Right ventricle myocardium superior (tissue), 1 donor: ENCODE measurements at regions not wholly inside any gene's neighbourhood (a gene's known extent, or its start where the extent isn't known, plus 50 kb on each side); places are given as distances from the start of the nearest gene placed in this dataset.
"Not testable (repeated sequence)": the region's sequence is repeated elsewhere in the genome, so short reads cannot be mapped to it uniquely, and the experiment has no call there.

Experiments used
- ATAC-seq: fragments of 200-7000 bp; cut with Tn5 transposase; one replicate; pipeline ENCODE4 v1.9.1; 2020; ENCODE audit warnings: mild to moderate bottlenecking; ENCODE audit not compliant: poor library complexity
- DNase-seq: peaks from one replicate; pipeline ENCODE4 v3.0.0-alpha.2; 2020
- intact Hi-C: fragments of 100-400 bp; cut with DNase I; formaldehyde crosslinking; loops from one replicate; pipeline ENCODE4 v1.11.2; 2022
- donor health status: DM: no; HTN: yes; CAD: no; lungs with severe emphysema.

DNA sequence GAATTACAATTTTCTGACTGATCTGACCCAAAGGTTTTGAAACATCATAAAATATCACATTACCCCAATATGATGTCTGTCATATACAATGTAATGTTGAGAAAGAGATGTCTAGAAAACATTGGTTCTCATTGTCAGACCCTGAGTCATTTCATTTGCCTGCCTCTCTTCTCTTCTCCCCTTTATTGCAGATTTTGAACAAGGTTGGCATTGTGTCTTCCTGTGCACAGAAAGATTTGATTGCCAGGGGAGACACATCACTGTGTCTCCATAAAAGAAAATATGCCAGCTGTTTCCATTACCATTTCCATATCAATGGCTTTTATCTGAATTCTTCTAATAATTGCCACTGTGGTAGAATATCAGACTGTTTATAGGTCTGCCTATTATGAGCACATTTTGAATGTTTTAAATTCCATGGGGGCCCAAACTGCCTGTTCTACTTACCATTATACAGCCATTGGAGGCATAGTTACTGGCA lies 65.6 kb downstream of the IFI44 start:
- ATAC-seq (no peak), DNase-seq (no peak)
- intact Hi-C loops = no loop called here

DNA sequence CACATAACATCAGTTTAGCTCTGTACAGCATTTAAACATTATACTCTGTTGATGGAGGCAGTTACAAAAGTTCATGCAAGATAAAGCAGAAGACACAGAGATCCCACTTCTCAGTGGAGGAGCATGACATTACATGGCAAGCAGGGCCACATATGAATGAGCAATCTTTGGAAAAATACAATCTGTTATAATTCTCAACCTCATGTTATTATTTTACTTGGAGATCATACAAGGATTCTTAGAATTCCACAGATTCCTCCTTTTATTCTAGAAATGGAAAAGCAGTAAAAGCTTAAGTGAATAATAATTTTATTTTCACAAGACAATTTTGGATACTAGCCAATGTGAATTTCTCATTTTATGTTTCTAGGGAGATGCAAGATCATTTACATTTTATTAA lies 66.6 kb downstream of the IFI44 start:
- no peak for DNase-seq
- no peak for ATAC-seq
- intact Hi-C loops = no loop called here

DNA sequence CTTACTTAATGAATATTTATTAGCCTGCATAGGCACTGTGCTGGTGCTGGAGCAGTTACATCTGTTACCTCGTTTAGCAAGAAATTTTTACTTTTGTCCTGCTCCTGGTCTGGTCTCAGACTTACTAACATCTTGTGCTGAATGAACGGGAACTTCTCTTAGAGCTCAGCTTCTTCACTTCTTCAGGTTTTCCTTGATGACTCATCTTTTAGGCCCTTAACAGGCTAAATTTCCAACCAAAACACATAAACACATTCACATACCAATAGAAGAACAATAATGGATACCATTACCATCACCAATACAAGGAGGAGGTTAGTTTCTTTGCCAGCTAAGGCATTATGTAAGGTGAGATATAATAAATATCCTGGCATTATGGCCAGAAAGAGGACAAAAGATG lies 68.9 kb downstream of the IFI44 start:
- ATAC-seq (no peak), DNase-seq (no peak)
- intact Hi-C loops = no loop called here

DNA sequence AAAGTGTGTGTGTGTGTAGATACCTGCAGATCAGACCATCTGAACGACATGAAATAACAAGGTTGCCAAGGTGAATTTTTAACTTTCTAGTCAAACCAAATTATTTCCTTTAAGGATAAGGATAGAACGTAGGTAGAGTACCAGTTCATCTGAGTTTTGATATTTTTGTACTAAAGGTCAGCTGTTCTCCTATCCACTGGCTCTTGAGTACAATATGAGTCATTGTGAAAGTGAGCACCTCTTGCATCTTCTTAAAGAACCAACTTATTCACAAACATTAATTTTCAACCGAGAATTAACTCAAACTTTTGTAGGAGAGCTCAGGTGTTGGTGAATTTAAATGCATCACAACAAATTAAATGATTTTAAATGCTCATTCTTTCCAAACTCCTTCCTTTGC lies 71.5 kb downstream of the IFI44 start:
- ATAC-seq (no peak), DNase-seq (no peak)
- intact Hi-C loops = no loop called here

DNA sequence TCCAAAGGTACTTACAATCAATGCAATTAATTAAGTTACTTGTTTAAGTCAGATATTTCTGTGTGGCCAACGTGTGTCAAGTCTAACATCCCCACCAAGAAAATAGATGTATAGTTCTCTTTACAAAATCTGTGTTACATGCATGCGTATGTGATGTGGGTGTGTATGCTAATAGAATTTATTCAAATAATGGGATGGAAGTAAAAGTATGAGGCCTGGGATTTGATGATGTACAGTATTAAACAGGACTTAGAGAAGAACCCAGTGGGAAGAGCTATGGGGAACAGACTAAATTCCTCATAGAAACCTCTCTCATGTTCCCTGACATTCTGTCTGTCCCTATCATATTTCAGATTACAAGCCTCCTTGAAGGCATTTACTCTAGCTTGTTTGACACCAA lies 72.5 kb downstream of the IFI44 start:
- DNase-seq (no peak), ATAC-seq (no peak)
- intact Hi-C loops = no loop called here

DNA sequence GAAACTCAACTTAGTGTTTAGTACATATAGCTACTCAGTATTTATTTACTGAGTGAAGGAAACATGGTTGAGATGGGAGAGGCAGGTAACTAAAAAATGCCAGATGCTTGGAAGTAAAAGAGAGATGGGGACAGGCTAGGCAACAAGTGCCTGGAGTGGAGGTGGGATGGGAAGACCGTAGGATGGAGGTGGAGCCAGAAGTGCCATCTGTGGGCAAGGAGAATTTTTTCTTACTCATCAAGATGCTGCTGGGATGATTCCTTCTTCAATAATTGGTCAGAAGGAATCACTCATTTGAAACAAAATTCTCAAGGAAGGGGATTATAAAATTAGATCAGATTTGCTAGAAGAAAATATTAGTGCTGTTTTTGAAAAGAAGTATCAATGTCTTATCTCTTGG lies 72.9 kb downstream of the IFI44 start:
- no peak for ATAC-seq
- no peak for DNase-seq
- intact Hi-C loops = no loop called here

DNA sequence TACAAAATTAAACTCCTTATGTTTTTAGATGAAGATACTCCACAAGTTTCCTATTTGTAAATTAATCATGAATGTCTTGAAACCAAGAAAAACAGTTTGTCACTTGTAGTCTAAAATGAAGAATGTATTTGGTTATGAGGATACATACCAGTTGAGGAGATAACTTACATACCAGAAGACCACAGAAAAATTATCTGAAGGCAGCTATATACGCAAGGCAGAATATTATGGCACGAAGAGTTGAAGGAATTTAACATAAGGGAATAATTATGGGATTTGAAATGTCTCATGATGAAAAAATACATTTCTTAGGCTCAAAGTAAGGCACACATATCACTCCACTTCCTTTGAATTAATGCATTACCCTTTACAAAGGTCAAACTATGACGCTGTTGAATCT lies 73.3 kb downstream of the IFI44 start:
- DNase-seq (no peak), ATAC-seq (no peak)
- intact Hi-C loops = no loop called here

DNA sequence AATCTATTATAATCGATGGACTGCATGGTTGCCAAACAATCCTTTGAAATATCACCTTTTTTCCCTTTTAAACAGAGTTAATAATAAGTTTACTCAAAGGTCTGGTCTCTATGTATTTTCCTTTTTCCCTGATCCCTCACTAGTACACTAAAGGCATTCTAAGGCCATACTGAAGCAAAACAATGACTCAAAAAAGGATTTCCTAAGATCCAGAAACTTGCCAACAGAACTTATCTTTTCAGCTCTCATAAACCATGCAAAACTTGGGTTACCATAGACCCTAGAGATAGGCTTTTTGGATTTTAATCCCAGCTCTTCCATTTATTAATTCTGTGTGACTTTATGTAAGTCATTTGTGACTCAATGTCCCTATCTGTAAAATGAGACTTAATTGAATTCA lies 77.1 kb downstream of the IFI44 start:
- ATAC-seq (no peak), DNase-seq (no peak)
- intact Hi-C loops = no loop called here

DNA sequence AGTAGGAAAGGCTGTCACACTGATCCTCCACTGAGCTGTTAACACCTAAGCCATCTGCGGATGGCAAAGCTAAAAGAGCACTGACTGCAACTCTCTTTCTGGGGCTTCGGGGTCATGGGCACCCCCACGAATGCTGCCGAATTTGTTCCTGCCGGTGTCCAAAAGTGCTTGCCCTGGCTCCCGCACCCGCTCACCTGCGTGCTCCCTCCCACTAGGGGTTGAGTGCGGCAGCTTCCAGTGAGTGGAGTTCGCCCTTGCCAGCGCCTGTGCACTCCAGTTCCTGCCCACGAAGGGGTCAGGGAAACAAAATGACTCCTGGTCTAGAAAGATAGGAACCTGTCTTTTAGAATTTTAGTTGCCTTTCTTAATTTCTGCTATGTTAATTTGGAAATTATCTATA lies 78.7 kb downstream of the IFI44 start:
- DNase-seq = no peak
- intact Hi-C loops = no loop called here
- ATAC-seq = no peak

DNA sequence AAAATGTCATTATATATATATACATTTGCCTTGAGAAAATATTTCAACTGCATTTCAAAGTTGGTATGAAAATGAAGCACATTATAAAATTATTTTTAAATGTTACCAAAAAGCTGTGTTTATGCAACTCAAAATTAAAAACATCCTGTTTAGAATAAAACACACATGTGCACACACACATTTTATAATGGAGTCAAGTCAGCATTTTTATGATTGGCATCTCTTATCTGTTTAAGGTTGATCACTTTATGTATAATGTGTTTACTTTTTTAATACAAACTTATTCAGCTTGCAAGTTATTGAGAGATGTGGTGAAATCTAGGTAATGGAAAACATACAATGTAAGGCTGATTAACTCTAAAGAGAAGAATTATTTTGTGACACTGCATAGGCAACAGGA lies 80.4 kb downstream of the IFI44 start:
- intact Hi-C loops = no loop called here
- ATAC-seq = no peak
- DNase-seq = no peak

DNA sequence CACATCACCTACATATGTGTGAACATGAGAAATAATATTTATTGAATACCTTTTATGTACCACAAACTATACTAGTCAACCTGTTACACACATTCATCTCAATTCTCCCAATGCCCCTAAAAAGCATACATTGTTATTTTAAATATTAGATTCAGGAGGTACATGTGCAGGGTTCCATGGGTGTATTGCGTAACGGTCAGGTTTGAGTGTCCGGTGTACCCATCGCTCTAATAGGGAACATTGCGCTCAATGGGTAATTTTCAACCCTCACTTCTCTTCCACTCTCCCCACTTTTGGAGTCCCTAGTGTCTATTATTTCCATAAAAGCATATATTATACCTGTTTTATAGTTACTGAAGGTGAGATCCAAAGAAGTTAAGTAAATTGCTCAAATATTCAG lies 82.0 kb downstream of the IFI44 start:
- no peak for ATAC-seq
- no peak for DNase-seq
- intact Hi-C loops = no loop called here

DNA sequence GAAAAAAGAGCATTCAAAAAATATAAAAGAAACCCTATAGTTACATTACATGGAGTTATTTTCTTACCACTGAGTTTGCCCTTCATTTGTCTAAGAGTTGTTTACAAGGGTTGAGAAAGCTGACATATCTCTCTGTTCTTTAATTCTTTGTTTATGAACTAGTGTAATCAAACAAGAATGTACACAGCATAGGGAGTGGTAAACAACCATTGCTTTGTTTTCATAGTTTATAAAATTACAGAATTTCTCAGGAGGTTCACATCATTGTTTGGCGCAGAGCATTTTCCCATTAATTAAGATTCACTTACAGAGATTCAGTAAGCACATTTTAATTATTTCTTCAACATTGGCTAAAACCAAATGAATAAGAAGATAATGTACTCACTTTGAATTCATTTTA lies 87.6 kb downstream of the IFI44 start:
- DNase-seq = no peak
- intact Hi-C loops = no loop called here
- ATAC-seq = no peak

DNA sequence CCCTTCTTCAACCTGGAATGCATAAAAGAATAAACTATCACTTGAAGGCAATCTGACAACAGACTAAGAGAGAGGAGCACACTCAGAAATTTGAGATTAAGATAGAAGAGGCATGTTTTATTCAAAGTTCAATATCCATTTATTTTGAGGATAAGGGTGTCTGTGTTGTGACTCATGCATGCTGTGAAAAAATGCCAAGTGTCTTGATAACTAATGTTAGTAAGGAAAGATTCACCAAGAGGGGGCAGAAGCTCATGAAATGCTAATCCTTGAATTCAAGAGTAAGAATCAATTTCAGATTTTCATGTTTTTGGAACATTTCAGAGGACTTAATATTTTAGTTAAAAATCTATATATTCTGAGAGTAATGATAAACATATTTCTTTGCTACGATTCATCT lies 94.0 kb downstream of the IFI44 start:
- no peak for ATAC-seq
- intact Hi-C loops = no loop called here
- no peak for DNase-seq

DNA sequence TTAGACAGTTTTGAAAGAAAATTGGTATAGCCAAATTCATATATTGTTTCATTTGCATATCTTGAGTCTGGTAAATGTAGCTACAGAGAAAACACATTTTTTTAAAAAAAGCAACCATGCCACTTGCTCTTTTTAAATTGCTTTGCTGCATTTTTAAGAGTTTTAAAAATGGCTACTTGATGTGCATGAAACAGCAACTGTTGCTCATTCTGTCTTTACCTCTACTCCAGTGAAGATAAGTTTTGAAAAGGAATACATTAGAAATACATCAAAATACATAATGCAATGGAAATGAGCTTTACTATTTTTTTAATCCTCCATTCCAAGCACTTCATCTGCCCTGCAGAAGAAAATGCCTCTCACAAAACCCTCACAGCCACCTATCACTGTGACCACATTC lies 95.5 kb downstream of the IFI44 start:
- intact Hi-C loops = no loop called here
- DNase-seq (no peak), ATAC-seq (no peak)

DNA sequence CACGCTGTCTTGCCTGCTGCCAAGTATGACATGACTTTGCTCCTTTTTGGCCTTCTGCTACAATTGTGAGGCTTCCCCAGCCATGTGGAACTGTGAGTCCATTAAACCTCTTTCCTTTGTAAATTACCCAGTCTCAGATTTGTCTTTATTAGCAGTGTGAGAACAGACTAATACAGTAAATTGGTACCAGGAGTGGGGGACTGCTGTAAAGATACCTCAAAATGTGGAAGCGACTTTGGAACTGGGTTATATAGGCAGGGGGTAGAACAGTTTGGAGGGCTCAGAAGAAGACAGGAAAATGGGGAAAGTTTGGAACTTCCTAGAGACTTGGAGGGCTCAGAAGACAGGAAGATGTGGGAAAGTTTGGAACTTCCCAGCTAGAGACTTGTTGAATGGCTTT lies 104.0 kb downstream of the IFI44 start:
- ATAC-seq, DNase-seq, intact Hi-C loops: not testable (repeated sequence)

DNA sequence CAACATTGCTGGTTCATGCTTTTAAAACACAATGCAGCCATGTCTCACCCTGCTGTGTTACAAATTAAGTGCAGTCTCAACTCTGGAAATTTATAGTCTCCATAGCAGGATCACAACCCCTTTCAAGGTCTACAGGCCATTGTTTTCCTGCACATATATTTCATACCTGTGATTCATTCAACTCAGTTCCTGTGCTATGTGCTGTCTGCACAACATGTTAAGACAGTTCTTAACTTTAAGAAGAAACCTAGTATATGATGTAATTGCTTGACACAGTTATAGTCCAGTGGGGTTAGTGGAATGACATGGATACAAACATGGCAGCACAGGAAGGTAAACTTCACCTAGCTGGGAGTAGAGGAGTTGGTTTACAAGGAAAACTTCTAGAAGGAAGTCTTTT lies 106.4 kb downstream of the IFI44 start:
- ATAC-seq (no peak), DNase-seq (no peak)
- intact Hi-C loops = no loop called here

DNA sequence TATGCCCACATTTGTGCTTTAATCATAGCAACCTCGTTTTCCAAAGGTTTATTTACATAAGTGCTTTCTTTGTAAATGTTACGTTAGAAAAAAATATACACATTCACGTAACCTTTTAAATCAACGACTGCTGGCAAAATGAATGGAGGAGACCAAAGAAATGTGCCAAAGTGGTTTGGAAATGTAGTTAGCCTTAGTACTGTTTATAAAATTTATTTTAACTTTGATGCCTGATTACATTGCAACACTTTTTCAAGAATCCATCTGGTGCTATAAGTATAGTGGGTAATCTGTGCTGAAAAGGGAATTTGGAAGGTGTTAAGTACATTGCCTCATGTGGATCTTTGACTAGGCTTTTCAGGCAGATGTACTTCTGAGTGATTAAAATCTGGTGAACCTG lies 108.9 kb downstream of the IFI44 start:
- intact Hi-C loops = no loop called here
- DNase-seq (no peak), ATAC-seq (no peak)

DNA sequence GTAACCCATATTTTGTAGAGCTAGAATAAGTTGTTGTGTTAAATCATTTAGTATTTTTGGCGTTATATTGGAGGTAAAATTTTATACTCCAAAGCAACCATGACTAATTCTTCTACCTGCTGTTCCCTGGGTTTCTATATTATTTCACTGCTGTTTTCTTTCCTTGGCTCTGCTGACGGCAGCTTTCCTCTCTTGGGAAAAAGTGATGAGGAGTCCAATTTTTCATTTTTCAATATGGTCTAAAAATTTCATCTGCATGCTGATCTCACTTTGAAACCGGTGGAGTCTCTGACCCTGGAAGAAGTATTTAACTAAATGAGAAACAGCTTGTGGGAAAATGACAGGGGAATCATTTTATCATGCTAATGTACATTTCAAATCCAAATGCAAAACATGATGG lies 110.2 kb downstream of the IFI44 start:
- no peak for ATAC-seq
- DNase-seq = no peak
- intact Hi-C loops = no loop called here

DNA sequence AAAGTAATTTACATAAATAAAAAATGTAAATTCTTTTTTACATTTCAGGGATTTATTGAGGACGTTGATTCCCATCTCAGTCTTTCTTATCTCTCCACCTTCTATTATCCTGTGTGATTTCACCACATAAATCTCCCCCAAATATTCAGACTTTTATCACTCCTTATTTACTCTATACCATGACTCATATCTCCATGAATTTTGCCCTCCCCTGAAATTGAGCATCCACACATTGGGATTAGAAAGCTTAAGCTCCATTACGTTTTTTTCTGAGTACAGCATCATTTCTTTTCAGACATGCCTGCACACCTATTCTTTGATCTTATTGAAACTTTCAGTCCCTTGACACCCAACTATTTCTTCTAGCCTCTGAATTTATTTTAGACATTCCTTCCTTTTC lies 111.2 kb downstream of the IFI44 start:
- no peak for ATAC-seq
- DNase-seq = no peak
- intact Hi-C loops = no loop called here

DNA sequence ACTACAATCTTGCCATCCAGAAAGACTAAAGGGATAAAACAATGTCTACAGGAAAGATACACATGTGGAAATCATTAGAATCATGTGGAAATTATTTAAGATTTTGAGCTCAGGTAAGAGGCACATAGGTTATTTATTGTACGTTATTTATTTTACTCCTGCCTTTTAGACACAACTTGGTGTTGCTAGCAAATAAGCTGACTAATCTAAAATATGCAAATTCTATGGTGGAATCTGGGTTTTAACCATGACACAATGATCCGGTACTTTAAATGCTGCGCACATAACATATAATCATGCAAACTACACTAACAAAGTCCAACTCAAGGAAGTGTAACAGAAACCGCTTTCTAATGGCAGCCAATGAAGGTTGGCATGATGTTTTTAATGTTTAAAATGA lies 112.5 kb downstream of the IFI44 start:
- no peak for ATAC-seq
- intact Hi-C loops = no loop called here

DNA sequence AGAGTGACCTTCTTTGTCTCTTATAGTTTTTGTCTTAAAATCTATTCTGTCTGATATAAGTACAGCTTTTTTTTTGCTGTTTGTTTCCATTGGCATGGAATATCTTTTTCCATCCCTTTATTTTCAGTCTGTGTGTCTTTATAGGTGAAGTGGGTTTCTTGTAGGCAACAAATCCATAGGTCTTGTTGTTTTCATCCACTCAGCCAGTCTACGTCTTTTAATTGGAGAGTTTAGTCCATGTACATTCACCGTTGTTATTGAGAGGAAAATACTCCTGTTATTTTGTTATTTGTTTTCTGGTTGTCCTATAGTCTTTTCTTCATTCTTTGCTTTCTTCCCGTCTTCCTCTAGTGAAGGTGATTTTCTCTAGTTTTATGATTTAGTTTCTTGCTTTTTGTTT lies 115.9 kb downstream of the IFI44 start:
- DNase-seq (no peak), ATAC-seq (no peak)
- intact Hi-C loops = no loop called here

More for the DNA sequence above, 112.5 kb downstream of the IFI44 start:
- no peak for DNase-seq

DNA sequence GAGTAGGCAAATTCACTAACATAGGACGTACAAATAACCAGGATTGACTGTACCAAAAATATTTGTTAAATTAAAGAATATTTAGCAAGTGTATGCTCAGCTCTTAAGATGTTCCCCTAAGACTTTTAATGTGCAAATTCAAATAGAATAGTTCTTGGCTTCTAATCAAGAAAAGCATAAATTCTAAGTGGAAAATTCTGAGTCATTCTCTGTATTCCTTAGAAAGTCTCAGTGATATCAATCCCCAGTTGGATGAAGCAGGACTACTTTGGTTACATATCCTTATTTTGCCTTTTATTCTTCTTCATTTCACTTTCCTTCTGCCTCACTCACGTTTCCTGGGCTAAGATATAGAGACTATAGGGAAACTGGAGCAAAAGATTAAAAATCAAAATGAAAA lies 130.2 kb downstream of the IFI44 start:
- intact Hi-C loops = no loop called here
- DNase-seq = no peak
- no peak for ATAC-seq
